ENCODE measurements at regions not wholly inside any gene's neighbourhood (a gene's known extent, or its start where the extent isn't known, plus 50 kb on each side); places are given as distances from the start of the nearest gene placed in this dataset.

GRCh38 chr3:66128623-66129022 lies 89.9 kb upstream of the MAGI1 start:
- no peak for DNase-seq (ENCODE audit: low read depth)

DNA sequence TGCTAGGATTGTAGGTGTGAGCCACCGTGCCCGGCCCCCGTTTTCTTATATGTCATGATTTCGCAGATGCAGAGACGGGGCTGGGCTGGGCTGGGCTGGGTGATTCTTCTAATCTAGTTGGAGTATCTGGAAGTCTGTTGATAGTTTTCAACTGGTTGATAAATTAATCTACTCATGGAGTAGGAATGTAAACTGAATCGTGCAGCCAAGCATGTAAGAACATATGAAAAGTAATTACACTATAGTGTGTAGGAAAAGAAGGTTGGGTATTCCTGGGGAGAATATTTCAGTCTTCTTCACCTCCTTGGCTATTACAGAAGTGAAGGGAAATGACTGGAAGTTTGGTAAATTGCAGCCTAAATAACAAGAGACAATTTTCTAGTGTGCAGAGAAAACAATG lies 82.6 kb upstream of the MAGI1 start:
- peak; percentile 6 for DNase-seq (ENCODE audit: low read depth)

DNA sequence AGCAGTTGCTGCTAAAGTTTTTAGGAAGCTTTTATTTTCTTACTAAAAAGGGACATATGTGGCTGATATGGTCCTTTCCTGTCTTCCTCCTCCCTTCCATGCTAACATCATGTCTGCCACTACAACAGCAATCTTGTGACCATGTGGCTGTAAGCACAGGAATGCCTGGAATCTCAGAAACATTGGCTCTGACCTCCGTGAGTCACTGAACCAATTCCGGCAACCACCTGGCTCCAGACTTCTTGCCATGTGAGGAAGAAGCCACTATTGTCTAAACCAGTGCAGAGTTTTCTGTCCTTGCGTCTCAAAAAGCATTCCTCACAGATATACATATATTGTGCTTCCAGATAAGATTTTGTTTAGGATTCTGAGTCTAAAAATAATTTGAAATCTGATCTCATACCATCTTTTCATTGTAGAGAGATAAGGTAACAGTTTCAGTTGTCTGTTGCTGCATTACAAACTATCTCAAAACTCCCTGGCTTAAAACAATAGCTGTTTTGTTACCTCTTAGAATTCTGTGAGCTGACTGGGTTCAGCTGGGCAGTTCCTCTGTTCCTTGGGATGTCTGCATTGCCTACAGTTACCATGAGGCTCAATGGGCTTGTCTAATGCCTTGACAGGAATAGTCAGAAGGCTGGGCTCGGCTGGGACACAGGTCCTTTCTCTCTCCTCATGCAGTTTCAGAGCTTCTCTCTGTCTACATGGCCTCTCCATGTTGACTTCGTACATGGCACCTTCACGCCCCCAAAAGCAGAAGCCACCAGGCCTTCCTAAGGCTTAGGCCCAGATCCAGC lies 77.3 kb upstream of the MAGI1 start:
- DNase-seq (ENCODE audit: low read depth), result peak; percentile 86

- DNase-seq (ENCODE audit: low read depth), result no peak
Observed at GRCh38 chr3:66113542-66113941, 74.8 kb upstream of the MAGI1 start.

DNA sequence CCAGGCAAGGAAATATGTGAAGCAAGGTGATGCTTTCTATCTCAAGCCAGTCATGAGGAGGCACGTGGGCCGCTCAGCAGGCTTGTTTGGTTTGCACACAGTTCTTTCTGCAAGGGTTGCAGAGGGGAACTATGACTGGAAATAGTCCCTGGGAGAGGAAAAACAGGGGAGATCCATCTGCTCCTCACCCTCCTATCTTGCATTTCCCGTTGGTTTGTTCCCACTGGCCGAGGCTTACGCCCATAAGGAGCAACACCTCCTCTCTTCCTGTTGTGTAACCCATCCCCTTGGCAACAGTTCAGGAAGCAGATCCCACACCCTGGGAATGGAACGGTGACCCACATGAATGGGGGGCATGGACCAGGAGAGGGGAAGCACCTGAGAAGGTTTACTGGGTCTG lies 72.1 kb upstream of the MAGI1 start:
- no peak for DNase-seq (ENCODE audit: low read depth)

DNA sequence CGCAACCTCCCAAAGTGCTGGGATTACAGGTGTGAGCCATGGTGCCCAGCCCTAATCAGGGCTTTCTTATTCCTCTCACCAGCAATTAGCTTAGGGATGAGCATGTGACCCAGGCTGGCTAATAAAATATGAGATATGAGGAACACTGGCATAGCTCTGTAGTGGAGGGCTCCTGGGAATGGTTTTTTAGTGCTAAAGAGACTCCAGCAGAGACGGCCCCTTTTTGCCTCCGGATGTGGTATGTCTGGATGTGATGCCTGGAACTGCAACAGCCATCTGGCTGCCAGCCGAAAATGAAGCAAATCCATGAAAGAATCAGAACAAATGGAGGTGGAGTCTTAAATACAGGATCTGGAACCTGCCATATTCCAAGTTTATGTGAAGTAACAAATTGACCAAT lies 69.1 kb upstream of the MAGI1 start:
- peak; percentile 84 for DNase-seq (ENCODE audit: low read depth)

DNA sequence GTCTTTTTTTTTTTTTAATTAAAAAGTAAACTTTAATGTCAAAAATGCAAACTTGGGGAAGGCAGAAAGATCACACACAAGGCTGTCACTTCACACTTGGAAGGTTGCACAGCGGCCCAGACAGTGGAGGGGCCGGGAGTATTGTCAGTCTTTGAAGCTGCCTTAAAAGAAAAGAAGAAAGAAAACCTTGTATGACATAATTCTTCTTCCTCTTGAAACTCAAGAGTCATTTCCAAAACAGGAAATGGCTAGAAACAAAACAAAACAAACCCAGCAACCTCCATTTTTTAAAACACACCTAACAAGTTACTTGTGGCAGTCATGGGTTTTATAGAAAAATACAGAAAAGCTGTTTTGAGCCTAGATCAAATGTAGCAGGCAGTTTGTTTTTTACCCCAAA lies 68.1 kb upstream of the MAGI1 start:
- no peak for DNase-seq (ENCODE audit: low read depth)

DNA sequence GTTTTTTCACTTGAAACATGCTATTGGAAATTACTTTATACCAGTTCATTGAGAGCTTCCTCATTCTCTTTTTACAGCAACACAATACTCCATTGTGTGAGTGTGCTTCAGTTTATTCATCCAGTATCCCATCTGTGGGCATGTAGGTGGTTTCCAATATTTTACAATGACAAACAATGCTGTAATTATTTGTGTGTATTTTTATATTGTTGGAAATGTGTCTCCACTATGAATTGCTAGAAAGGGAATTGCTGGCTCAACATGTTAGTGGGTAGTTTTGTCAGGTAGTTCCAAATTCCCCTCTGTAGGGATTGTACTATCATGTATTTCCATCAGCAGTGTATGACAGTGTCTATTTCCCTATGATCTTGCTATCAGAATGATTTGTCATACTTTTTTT lies 65.8 kb upstream of the MAGI1 start:
- DNase-seq (ENCODE audit: low read depth), result no peak

DNA sequence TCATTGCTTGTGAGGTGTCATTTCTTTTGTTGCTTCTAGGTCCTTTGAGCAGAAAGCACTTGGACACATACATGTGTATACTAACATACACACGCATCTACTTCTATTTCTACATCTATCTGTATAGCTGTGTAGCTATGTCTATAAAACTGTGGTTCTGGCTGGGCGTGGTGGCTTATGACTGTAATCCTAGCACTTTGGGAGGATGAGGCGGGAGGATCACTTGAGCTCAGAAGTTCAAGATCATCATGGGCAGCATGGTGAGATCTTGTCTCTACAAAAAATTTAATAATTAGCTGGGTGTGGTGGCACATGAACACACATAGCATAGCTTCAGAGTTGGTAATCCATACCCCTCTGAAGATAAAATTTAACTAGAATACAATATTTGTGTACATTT lies 65.0 kb upstream of the MAGI1 start:
- DNase-seq (ENCODE audit: low read depth), result no peak

GRCh38 chr3:66101901-66102300 lies 63.2 kb upstream of the MAGI1 start:
- no peak for DNase-seq (ENCODE audit: low read depth)

DNA sequence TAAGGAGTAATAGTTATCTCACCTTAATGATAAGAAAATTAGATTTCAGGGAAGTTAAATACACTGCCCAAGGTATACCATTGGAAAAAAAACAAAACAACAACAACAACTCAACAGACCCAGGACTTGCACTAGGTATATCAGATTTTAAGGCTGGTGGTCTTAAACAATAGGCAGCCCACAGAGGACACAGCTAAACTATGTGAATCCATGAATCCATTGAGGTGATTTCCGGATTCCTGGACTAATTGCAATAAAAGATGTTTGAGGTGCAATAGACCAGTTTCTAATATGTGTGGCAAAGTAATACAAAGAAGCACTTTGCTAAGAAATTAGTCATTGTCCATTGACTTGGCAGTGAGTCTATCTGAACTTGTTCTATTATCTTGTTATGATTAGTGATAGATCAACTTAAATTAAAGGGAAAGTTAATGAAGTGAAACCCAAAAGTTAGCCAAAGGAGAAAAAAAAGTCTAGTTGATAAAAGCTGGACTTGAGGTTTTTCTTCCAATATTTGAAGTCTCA lies 60.9 kb upstream of the MAGI1 start:
- no peak for DNase-seq (ENCODE audit: low read depth)

- DNase-seq (ENCODE audit: low read depth), result peak; percentile 91
Observed at GRCh38 chr3:66098436-66098835, 59.7 kb upstream of the MAGI1 start.

DNA sequence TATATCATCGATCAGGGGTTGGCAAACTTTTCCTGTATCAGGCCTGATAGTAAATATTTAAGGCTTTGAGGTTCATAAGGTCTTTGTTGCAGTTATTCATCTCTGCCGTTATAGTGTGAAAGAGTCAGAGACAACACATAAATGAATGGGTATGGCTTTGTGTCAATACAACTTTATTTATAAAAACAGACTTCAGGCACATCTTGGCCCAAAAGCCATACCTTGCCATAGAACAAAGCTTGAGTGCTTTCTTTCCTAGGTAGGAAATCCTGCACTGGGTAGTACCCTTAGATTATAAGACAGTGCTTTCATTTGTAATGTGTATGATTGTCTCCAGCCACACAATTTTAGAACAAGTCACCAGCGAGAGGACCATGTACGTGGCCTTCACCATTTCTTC lies 58.9 kb upstream of the MAGI1 start:
- no peak for DNase-seq (ENCODE audit: low read depth)

GRCh38 chr3:66095295-66096001 lies 56.7 kb upstream of the MAGI1 start:
- DNase-seq (ENCODE audit: low read depth), result no peak

DNA sequence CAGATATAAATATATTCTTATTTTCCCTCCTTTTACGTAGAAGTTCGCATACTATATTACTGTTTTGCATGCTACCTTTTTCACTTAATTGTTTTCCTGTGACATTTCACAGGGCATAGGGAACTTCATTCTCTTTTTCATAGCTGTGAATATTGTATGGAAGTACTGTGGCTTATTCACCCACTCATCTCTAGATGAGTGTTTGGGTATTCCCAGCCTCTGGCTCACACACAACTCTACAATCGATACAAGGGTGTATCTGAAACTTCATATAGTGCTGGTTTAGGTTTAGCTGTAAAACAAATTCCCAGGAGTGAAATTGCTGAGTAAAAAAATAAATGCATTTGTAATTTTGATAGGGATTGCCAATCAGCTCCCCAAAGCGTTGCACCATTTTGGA lies 55.3 kb upstream of the MAGI1 start:
- no peak for DNase-seq (ENCODE audit: low read depth)

GRCh38 chr3:66092175-66092995 lies 53.7 kb upstream of the MAGI1 start:
- no peak for DNase-seq (ENCODE audit: low read depth)

Data from fibroblast of gingiva (primary cell).